Activated naive CD4-positive, alpha-beta T cell treated with anti-CD3 and anti-CD28 coated beads, Interleukin-2, amount 10 ng/mL, durations not matched to agents 7 days and 5 days (primary cell): ENCODE measurements at regions not wholly inside any gene's neighbourhood (a gene's known extent, or its start where the extent isn't known, plus 50 kb on each side); places are given as distances from the start of the nearest gene placed in this dataset.
A peak's percentile ranks its signal among the peaks of the same experiment; 100 is the strongest.
"Not testable (repeated sequence)": the region's sequence is repeated elsewhere in the genome, so short reads cannot be mapped to it uniquely, and the experiment has no call there.

Experiments
- CTCF ChIA-PET: fragments of 350-600 bp; sonication (Branson Sonifier 250); formaldehyde crosslinking; loops from one replicate; lab custom pipeline; 2021; ENCODE audit warnings: antibody characterized with exemption; lab: Charles Lee
- DNase-seq: peaks from one replicate; pipeline ENCODE4 v3.0.0-alpha.2; 2020
- H3K27ac Mint-ChIP-seq: one replicate; pipeline ENCODE4 v1.8.0; 2021; ENCODE audit warnings: mild to moderate bottlenecking, moderate library complexity, mixed read lengths
- H3K27me3 Mint-ChIP-seq: one replicate; pipeline ENCODE4 v1.8.0; 2021; ENCODE audit warnings: mild to moderate bottlenecking, mixed read lengths
- H3K36me3 Mint-ChIP-seq: one replicate; pipeline ENCODE4 v1.8.0; 2021; ENCODE audit warnings: mixed read lengths
- H3K4me1 Mint-ChIP-seq: one replicate; pipeline ENCODE4 v1.8.0; 2021; ENCODE audit warnings: mixed read lengths
- H3K4me3 Mint-ChIP-seq: one replicate; pipeline ENCODE4 v1.8.0; 2021; ENCODE audit warnings: mild to moderate bottlenecking, moderate library complexity, mixed read lengths
- H3K9me3 Mint-ChIP-seq: one replicate; pipeline ENCODE4 v1.8.0; 2021; ENCODE audit warnings: mixed read lengths

DNA sequence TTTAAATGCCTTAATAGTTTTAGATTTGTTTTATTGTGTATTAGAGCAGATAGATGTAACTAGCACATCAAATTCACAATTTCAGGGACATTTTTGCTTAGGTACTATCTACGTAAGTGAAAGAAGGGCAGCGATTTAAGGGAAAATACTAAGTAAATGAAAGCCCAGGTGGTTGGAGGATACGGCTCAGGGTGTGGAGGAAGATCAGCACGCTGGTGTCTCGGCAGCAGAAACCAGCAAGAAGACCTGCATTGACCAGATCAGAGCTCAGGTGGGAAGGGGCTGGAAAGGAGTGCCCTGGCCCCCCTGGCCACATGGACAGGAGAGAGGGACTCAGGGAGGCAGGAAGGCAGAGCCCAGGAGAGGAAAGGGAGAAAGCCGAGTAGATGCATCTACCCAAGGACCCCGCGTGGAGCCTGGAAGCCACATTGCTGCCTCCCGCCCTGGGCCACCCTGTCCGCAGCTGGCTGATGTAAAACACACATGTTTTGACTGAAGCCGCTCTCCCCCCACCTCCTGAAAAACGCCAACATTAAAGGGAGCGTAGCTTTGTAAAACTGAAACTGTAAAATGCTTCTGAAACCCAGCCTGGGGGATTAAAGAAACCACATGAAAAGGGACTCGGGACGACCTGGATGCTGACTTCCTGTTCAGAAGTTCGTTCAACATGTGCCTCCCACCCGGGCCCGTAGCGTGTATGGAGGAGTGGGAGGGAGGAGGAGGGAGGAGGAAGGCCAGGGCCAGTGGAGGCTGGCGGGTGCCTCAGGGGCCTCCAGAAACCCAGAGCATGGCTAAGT lies 72.6 kb upstream of the TARDBP start:
- peaks cover 98% of the 10 kb centered on the region for H3K27me3 Mint-ChIP-seq

DNA sequence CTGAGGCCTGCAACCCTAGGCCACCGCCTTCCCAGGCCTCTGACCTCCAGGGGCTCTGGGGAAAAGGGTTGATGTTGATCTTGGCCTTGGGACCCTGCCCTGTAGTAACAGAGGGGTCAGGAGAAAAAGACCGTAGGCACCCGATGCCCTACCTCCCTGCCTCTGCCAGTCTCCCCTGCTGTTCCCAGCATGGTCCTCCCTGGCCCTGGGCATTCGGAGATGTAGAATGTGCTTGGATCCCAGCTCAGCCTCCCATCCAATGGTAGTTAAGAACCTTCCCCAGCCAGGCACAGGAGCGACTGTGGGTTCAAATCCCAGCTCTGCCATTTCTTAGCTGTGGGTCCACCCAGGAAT lies 72.0 kb upstream of the TARDBP start:
- no peaks in the 10 kb centered on the region for H3K36me3 Mint-ChIP-seq
- CTCF ChIA-PET: interaction anchor here (1.7 kb wide), 1 partner anchor 445 kb away, joined by 8 read pairs; no protein-coding TSS in a partner anchor
- no peaks in the 10 kb centered on the region for H3K9me3 Mint-ChIP-seq
- no peak for DNase-seq
- peaks cover 98% of the 10 kb centered on the region for H3K27me3 Mint-ChIP-seq
- H3K27ac Mint-ChIP-seq: no peak overlapping the region
- peak overlapping the region; percentile 60 for H3K4me3 Mint-ChIP-seq
- H3K4me1 Mint-ChIP-seq: peaks cover 48% of the 10 kb centered on the region

More for the DNA sequence above, 72.6 kb upstream of the TARDBP start:
- peak overlapping the region; percentile 64 for H3K27ac Mint-ChIP-seq
- CTCF ChIA-PET: interaction anchor here (1.7 kb wide), 1 partner anchor 444 kb away, joined by 8 read pairs; no protein-coding TSS in a partner anchor
- H3K9me3 Mint-ChIP-seq: no peaks in the 10 kb centered on the region
- H3K4me1 Mint-ChIP-seq: peaks cover 48% of the 10 kb centered on the region
- peak overlapping the region; percentile 60 for H3K4me3 Mint-ChIP-seq
- H3K36me3 Mint-ChIP-seq: no peaks in the 10 kb centered on the region
- DNase-seq: peak; percentile 78

DNA sequence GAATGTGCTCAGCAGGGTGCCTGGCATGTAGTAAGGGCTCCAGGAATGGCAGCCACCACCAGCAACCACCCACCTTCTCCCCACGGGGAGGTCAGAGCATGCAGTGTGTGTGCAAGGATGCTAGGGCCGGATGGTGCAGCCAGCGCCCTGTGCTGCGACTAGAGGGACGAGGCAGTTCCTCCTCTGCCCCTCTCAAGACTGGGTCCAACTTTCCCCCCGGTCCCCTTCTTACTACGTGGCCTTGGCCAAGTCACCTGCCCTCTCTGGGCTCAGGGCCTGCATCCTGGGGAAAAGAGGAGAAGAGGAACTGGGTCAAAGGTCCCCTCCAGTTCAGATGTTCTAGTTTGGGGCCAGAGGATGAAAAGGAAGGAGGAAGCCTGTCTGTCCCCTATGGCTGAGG lies 71.6 kb upstream of the TARDBP start:
- no peak for DNase-seq
- peak overlapping the region; percentile 60 for H3K4me3 Mint-ChIP-seq

DNA sequence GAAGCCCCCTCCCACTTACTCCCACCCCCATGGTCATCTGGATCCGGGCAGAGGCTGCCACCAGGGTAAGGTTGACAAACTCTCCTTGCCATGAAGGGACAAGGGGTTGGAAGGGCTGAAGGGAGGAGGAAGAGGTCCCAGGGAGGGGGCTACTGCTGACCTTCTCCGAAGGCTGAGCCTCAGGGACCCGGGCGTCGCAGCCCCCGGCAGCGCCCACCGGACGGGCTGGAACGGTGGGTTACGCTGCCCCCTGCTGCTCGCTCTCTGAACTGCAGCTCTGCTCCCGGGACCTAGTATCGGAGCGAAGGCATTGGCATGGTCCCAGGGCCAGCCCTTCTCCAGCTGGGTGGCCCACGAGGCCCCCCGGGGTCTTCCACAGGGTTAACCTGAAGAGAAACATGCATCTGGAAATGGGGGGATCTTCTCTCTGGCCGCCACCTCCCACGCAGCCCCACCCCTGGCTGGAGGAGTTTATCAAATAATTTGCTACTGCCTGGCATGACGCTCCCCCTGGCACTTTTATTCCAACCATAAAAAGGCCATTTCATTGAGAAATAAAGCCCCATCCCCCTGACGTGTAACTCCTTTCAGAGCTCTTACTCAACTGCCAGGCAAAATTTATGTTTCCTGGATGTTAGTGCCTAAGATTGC lies 70.4 kb upstream of the TARDBP start:
- no peaks in the 10 kb centered on the region for H3K9me3 Mint-ChIP-seq
- no peak overlapping the region for H3K27ac Mint-ChIP-seq
- DNase-seq: peak; percentile 73
- no peak overlapping the region for H3K4me3 Mint-ChIP-seq
- CTCF ChIA-PET: interaction anchor here (0.6 to 1.3 kb wide), 8 partner anchors 9 to 456 kb away, joined by 3 to 4 read pairs (median 3); no protein-coding TSS in a partner anchor
- peaks cover 48% of the 10 kb centered on the region for H3K4me1 Mint-ChIP-seq
- no peaks in the 10 kb centered on the region for H3K36me3 Mint-ChIP-seq
- peaks cover 100% of the 10 kb centered on the region for H3K27me3 Mint-ChIP-seq

More for the DNA sequence above, 71.6 kb upstream of the TARDBP start:
- Mint-ChIP-seq H3K36me3 (no peaks in the 10 kb centered on the region), H3K27ac (no peak overlapping the region), H3K9me3 (no peaks in the 10 kb centered on the region), H3K27me3 (peaks cover 98% of the 10 kb centered on the region), H3K4me1 (peaks cover 48% of the 10 kb centered on the region)
- CTCF ChIA-PET: interaction anchor here (1.7 kb wide), 1 partner anchor 445 kb away, joined by 8 read pairs; no protein-coding TSS in a partner anchor

DNA sequence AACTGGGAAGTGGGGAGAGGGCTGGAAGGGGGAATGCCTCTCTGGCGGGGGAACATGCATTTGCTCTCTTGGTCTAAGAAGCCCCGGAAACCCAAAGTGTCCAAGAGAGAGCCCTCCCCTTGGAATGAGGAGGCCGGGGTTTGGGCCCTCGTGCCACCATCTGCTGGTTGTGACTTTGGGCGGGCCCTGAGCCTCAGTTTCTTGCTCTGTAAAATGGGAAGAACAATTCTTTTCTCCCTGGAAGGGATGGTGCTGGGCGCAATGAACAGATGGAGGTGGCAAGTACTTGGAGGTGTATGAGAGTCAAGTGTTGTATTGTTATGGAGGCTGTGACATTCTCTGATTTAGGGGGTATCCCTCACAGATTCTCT lies 69.9 kb upstream of the TARDBP start:
- DNase-seq: no peak
- Mint-ChIP-seq H3K27ac (no peak overlapping the region), H3K36me3 (no peaks in the 10 kb centered on the region), H3K4me3 (no peak overlapping the region), H3K4me1 (peaks cover 44% of the 10 kb centered on the region), H3K27me3 (peaks cover 100% of the 10 kb centered on the region), H3K9me3 (no peaks in the 10 kb centered on the region)
- CTCF ChIA-PET: interaction anchor here (0.6 to 1.3 kb wide), 8 partner anchors 9 to 457 kb away, joined by 3 to 4 read pairs (median 3); no protein-coding TSS in a partner anchor

DNA sequence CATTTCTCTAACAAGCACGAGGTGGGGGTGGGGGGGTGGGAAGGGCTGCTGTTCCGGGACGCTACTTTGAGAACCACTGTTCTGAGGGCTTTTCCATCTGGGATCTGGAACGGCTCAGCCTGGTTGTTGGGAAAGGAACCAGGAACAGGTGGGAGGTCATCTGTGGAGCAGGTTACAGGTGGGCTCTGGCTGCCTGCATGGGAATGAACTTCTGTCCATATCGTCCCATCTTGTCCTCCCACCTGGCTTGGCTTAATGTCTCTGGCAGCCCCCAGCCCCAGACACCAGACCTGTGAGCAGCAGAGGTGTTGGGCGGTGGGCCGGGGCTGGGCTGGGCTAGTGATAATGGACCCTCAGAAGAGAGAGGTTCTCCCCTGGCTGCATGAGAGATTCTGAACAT lies 69.4 kb upstream of the TARDBP start:
- Mint-ChIP-seq H3K27me3 (peaks cover 100% of the 10 kb centered on the region), H3K4me3 (no peak overlapping the region), H3K4me1 (peaks cover 40% of the 10 kb centered on the region), H3K9me3 (no peaks in the 10 kb centered on the region), H3K27ac (no peak overlapping the region), H3K36me3 (no peaks in the 10 kb centered on the region)
- DNase-seq: no peak
- CTCF ChIA-PET: no interaction called here

DNA sequence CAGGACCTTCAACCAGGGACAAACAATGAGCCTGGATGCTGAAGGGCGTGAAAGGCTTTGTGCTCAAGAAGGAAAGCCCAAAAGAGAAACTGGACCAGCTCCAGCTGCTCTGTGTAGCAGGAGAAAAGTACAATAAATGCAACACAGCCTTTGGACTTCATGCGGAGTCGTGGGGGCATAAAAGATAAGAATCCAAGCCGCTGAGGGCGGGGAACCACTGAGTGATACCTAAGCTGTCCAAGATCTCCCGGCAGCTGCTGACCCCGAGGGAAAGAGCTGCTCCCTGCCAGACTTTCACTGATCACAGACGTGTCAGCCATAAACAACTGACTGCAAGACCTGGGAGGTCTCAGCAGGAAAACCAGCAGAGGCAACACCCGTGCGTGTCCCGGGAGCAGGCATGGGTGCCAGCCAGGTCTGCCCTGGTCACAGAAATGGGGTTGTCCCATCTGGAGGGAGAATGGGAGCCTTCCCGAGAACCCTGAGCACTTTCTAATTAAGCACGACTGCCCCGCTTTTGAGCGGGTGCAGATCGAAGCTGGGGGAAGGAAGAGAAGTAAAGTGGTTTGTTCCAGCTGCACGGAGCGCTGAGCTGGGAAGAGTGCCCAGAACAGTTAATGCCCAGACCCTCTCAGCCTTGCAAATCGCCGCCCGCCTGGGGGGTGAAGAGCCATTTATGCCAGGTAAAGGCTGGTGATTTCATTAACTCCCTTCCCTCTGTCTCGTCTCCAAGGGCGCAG lies 68.3 kb upstream of the TARDBP start:
- CTCF ChIA-PET: interaction anchor here (0.6 kb wide), 1 partner anchor 255 kb away, joined by 4 read pairs; no protein-coding TSS in a partner anchor
- peaks cover 100% of the 10 kb centered on the region for H3K27me3 Mint-ChIP-seq
- H3K36me3 Mint-ChIP-seq: no peaks in the 10 kb centered on the region
- H3K4me3 Mint-ChIP-seq: no peak overlapping the region
- DNase-seq: no peak
- H3K9me3 Mint-ChIP-seq: no peaks in the 10 kb centered on the region
- peaks cover 34% of the 10 kb centered on the region for H3K4me1 Mint-ChIP-seq
- H3K27ac Mint-ChIP-seq: no peak overlapping the region

DNA sequence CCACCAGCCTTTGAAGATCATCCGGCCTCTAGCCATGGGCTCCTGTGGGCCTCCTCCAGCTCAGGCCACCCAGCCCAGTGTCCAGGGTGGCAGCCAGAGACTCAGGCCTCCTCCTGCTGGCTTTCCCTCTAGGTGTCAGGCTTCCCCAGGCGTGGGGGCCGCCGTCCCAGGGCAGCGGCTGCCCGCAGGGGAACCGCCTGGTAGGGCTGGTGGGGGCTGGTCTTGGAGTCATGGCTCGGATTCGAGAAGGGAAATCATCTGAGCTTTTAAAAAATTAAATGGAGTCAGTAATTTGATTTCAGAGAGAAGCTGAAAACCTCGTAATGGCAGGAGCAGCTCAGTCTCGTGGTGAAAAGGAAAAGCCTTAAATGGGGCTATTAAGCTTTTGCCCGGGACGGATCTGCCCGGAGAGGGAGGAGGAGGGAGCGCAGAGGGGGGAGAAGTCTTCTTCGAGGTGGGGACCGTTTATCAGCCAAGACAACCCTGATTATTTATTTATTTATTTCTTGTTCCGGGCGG lies 66.4 kb upstream of the TARDBP start:
- Mint-ChIP-seq H3K9me3 (no peaks in the 10 kb centered on the region), H3K4me1 (peaks cover 15% of the 10 kb centered on the region), H3K27ac (no peak overlapping the region), H3K36me3 (no peaks in the 10 kb centered on the region), H3K27me3 (peaks cover 98% of the 10 kb centered on the region), H3K4me3 (no peak overlapping the region)
- CTCF ChIA-PET: no interaction called here
- no peak for DNase-seq

DNA sequence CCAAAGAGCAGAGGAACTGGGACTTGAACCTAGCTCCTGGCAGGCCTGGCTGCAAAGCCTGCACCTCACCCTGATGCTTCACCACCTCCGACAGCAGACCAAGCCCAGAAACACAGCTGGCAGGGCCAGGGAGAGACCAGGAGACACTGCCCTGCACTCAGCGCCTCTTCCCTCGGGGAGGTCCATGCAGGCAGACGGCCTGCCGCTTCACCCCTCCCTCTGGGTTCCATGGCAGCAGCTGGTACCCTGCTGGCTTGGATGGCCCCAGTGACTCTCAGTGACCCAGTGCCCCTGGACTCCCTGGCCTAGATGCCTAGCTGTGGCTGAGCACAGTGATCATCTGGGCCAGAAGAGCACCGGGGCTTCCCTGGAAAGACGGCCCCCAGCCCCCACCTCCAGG lies 65.3 kb upstream of the TARDBP start:
- no peaks in the 10 kb centered on the region for H3K9me3 Mint-ChIP-seq
- H3K4me1 Mint-ChIP-seq: peaks cover 9% of the 10 kb centered on the region
- H3K27ac Mint-ChIP-seq: no peak overlapping the region
- H3K4me3 Mint-ChIP-seq: no peak overlapping the region
- CTCF ChIA-PET: no interaction called here
- no peaks in the 10 kb centered on the region for H3K36me3 Mint-ChIP-seq
- H3K27me3 Mint-ChIP-seq: peaks cover 95% of the 10 kb centered on the region
- DNase-seq: no peak

DNA sequence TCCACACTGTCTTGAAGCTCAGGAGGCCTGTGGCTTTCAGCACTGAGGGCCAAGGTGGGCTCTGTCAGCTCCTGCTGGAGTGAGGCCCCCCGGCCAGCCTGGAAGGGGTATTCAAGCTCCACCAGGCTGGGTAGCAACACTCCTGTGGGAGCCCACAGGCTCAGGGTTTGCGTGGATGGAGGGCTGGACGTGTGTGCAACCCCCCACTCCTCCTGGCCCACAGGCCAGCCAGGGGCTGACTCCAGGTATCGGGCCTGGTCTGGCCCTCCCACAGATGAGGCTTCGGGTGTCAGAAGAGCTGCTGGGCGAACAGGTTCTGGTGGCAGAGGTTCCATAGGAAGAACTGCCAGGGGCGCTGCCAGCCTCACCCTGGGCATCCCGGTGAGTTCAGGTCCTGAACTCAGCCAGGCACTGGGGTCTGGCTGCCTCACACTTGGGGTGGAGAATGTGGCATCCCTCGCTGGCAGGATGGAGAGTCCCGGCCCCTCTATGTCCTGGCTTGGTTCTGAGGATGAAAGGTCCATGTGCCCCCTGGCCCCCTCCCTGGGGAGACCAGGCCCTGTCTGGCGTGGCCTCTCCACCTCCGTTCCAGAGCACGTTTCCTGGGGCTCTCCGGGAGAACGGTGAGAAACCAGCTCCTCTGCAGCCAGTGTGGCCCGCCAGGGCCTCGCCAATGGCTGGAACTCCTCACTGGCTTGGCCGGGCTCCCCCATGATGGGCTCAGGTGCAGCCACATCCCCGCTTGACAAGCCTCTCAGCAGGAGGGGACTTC lies 64.6 kb upstream of the TARDBP start:
- H3K9me3 Mint-ChIP-seq: no peaks in the 10 kb centered on the region
- CTCF ChIA-PET: no interaction called here
- H3K4me1 Mint-ChIP-seq: peaks cover 8% of the 10 kb centered on the region
- DNase-seq: no peak
- no peak overlapping the region for H3K4me3 Mint-ChIP-seq
- no peak overlapping the region for H3K27ac Mint-ChIP-seq
- H3K27me3 Mint-ChIP-seq: peaks cover 95% of the 10 kb centered on the region
- H3K36me3 Mint-ChIP-seq: no peaks in the 10 kb centered on the region

DNA sequence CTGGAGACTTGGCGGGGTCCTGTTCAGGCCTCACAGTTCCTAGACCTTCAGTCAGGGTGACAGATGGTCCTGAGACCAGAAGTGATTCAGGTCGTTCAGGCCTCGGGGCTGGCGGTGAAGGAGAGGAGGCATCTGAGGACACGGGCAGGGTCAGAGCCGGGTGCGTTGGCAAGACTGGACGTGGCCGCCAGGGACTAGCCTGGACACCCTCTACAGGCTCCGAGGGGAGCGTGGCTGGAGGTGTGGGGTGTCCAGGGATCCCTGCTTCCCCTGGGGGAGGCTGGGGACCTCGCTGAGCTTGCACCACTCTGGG lies 64.0 kb upstream of the TARDBP start:
- Mint-ChIP-seq H3K27me3 (peaks cover 95% of the 10 kb centered on the region), H3K4me1 (peaks cover 8% of the 10 kb centered on the region), H3K27ac (no peak overlapping the region), H3K36me3 (no peaks in the 10 kb centered on the region), H3K9me3 (no peaks in the 10 kb centered on the region), H3K4me3 (no peak overlapping the region)
- CTCF ChIA-PET: interaction anchor here (1.2 kb wide), 1 partner anchor 20 kb away, joined by 3 read pairs; no protein-coding TSS in a partner anchor
- no peak for DNase-seq

DNA sequence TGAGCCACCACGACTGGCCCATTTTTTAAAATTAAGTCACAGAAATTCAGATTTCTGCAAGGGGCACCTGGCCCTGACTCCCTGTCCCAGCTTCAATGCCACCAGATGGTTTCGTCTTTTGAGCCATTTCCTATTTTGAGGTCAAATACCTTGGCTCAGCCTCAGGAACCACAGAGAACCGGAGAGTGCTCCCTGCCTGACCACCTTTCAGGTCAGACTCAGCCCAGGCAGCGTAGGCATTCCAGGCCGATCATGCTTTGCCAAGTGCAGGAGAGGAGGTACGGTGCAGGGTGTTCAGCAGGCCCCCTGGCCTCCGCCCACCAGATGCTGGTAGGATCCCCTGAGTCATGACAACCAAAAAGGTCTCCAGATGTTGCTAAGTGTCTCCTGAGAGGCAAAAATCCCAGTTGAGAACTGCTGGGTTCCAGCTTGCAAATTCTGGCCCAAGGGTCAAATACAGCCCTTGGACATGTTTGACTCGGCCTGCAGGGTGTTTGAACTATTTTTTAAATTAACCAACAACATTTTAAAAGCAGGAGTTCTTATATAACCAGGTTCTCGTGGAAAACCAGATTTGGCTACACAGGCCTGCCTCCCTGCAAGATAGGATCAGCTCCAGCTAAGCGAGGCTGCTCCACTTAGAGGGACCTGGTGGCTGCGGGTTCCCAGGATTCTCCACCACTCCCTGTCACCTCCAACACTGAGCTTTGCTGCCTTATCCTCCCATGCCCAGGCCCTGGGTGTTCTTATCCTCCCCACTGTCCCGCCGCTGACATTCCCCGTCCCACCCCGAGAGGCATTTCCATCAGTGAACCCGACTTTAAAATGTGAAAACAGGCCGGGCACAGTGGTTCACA lies 61.9 kb upstream of the TARDBP start:
- CTCF ChIA-PET: interaction anchor here (0.9 to 1.5 kb wide), 2 partner anchors 8 to 11 kb away, joined by 3 to 4 read pairs; no protein-coding TSS in a partner anchor
- peaks cover 88% of the 10 kb centered on the region for H3K27me3 Mint-ChIP-seq
- no peaks in the 10 kb centered on the region for H3K36me3 Mint-ChIP-seq
- DNase-seq: no peak
- no peak overlapping the region for H3K27ac Mint-ChIP-seq
- no peak overlapping the region for H3K4me3 Mint-ChIP-seq
- no peaks in the 10 kb centered on the region for H3K4me1 Mint-ChIP-seq
- H3K9me3 Mint-ChIP-seq: peaks cover 3% of the 10 kb centered on the region

DNA sequence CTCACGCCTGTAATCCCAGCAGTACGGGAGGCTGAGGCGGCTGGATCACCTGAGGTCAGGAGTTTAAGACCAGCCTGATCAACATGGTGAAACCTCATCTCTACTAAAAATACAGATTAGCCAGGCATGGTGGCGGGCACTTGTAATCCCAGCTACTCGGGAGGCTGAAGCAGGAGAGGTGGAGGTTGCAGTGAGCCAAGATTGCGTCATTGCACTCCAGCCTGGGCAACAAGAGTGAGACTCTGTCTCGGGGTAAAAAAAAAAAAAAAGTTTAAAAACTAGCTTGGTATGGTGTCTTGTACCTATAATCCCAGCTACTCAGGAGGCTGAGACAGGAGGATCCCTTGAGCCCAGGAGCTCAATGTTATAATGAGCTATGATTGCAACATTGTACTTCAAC lies 61.2 kb upstream of the TARDBP start:
- CTCF ChIA-PET: interaction anchor here (1.5 kb wide), 1 partner anchor 9 kb away, joined by 4 read pairs; no protein-coding TSS in a partner anchor
- DNase-seq, H3K4me1 Mint-ChIP-seq, H3K36me3 Mint-ChIP-seq, H3K27ac Mint-ChIP-seq, H3K4me3 Mint-ChIP-seq, H3K9me3 Mint-ChIP-seq: not testable (repeated sequence)
- peaks cover 80% of the 10 kb centered on the region for H3K27me3 Mint-ChIP-seq
